ENCODE measurements at regions not wholly inside any gene's neighbourhood (a gene's known extent, or its start where the extent isn't known, plus 50 kb on each side); places are given as distances from the start of the nearest gene placed in this dataset.

GRCh38 chr9:89655990-89656657 is 51.3 kb downstream of the GADD45G start:
- H3K27ac ChIP-seq, result no peak overlapping the region
- no peaks in the 10 kb centered on the region for H3K9me3 ChIP-seq (ENCODE audit: low read depth, low read length)
- no peak overlapping the region for H3K9ac ChIP-seq (ENCODE audit: insufficient read length)
- H3K4me3 ChIP-seq, result no peak overlapping the region
- no peaks in the 10 kb centered on the region for H3K36me3 ChIP-seq (ENCODE audit: insufficient read depth, low read length)
- TF ChIP-seq FOXP2 (optimal IDR thresholded peaks at IDR 0.05; ENCODE audit: control extremely low read depth, extremely low read length, insufficient read depth) (no peak), EZH2 (IDR thresholded peaks at IDR 0.05) (no peak), POLR2AphosphoS5 (IDR thresholded peaks at IDR 0.05; ENCODE audit: borderline replicate concordance, low read depth, low read length) (no peak)
- DNase-seq (ENCODE audit: low read depth, low spot score), result no peak

- no peaks in the 10 kb centered on the region for H3K9me3 ChIP-seq (ENCODE audit: low read depth, low read length)
- H3K36me3 ChIP-seq (ENCODE audit: insufficient read depth, low read length), result no peaks in the 10 kb centered on the region
- no peak overlapping the region for H3K9ac ChIP-seq (ENCODE audit: insufficient read length)
- H3K4me3 ChIP-seq, result no peak overlapping the region
- no peak overlapping the region for H3K27ac ChIP-seq
- TF ChIP-seq FOXP2 (optimal IDR thresholded peaks at IDR 0.05; ENCODE audit: control extremely low read depth, extremely low read length, insufficient read depth) (no peak), EZH2 (IDR thresholded peaks at IDR 0.05) (no peak), POLR2AphosphoS5 (IDR thresholded peaks at IDR 0.05; ENCODE audit: borderline replicate concordance, low read depth, low read length) (no peak)
- DNase-seq (ENCODE audit: low read depth, low spot score), result no peak
These were observed 52.5 kb downstream of the GADD45G start for GRCh38 chr9:89657295-89657694.

- no peak for DNase-seq (ENCODE audit: low read depth, low spot score)
- H3K27ac ChIP-seq, result no peak overlapping the region
- H3K4me3 ChIP-seq, result no peak overlapping the region
- TF ChIP-seq FOXP2 (optimal IDR thresholded peaks at IDR 0.05; ENCODE audit: control extremely low read depth, extremely low read length, insufficient read depth) (no peak), EZH2 (IDR thresholded peaks at IDR 0.05) (no peak), POLR2AphosphoS5 (IDR thresholded peaks at IDR 0.05; ENCODE audit: borderline replicate concordance, low read depth, low read length) (no peak)
- no peaks in the 10 kb centered on the region for H3K9me3 ChIP-seq (ENCODE audit: low read depth, low read length)
- no peak overlapping the region for H3K9ac ChIP-seq (ENCODE audit: insufficient read length)
- H3K36me3 ChIP-seq (ENCODE audit: insufficient read depth, low read length), result no peaks in the 10 kb centered on the region
These were observed 53.0 kb downstream of the GADD45G start for GRCh38 chr9:89657765-89658164.

- DNase-seq (ENCODE audit: low read depth, low spot score), result no peak
- Histone ChIP-seq H3K4me3 (no peak overlapping the region), H3K36me3 (ENCODE audit: insufficient read depth, low read length) (no peaks in the 10 kb centered on the region), H3K9me3 (ENCODE audit: low read depth, low read length) (no peaks in the 10 kb centered on the region), H3K27ac (no peak overlapping the region), H3K9ac (ENCODE audit: insufficient read length) (no peak overlapping the region)
- TF ChIP-seq EZH2 (IDR thresholded peaks at IDR 0.05), result no peak
- TF ChIP-seq FOXP2 (optimal IDR thresholded peaks at IDR 0.05; ENCODE audit: control extremely low read depth, extremely low read length, insufficient read depth), result no peak
- no peak for TF ChIP-seq POLR2AphosphoS5 (IDR thresholded peaks at IDR 0.05; ENCODE audit: borderline replicate concordance, low read depth, low read length)
These were observed 53.6 kb downstream of the GADD45G start for GRCh38 chr9:89658401-89658800.

GRCh38 chr9:89658931-89659330 is 54.1 kb downstream of the GADD45G start:
- Histone ChIP-seq H3K9me3 (ENCODE audit: low read depth, low read length) (no peaks in the 10 kb centered on the region), H3K9ac (ENCODE audit: insufficient read length) (no peak overlapping the region), H3K27ac (no peak overlapping the region), H3K36me3 (ENCODE audit: insufficient read depth, low read length) (no peaks in the 10 kb centered on the region), H3K4me3 (no peak overlapping the region)
- DNase-seq (ENCODE audit: low read depth, low spot score), result no peak
- TF ChIP-seq POLR2AphosphoS5 (IDR thresholded peaks at IDR 0.05; ENCODE audit: borderline replicate concordance, low read depth, low read length), result no peak
- TF ChIP-seq EZH2 (IDR thresholded peaks at IDR 0.05), result no peak
- TF ChIP-seq FOXP2 (optimal IDR thresholded peaks at IDR 0.05; ENCODE audit: control extremely low read depth, extremely low read length, insufficient read depth), result no peak

GRCh38 chr9:89659473-89659872 is 54.7 kb downstream of the GADD45G start:
- no peak for TF ChIP-seq POLR2AphosphoS5 (IDR thresholded peaks at IDR 0.05; ENCODE audit: borderline replicate concordance, low read depth, low read length)
- TF ChIP-seq EZH2 (IDR thresholded peaks at IDR 0.05), result no peak
- TF ChIP-seq FOXP2 (optimal IDR thresholded peaks at IDR 0.05; ENCODE audit: control extremely low read depth, extremely low read length, insufficient read depth), result no peak
- Histone ChIP-seq H3K36me3 (ENCODE audit: insufficient read depth, low read length) (no peaks in the 10 kb centered on the region), H3K27ac (no peak overlapping the region), H3K9me3 (ENCODE audit: low read depth, low read length) (no peaks in the 10 kb centered on the region), H3K9ac (ENCODE audit: insufficient read length) (no peak overlapping the region), H3K4me3 (no peak overlapping the region)
- no peak for DNase-seq (ENCODE audit: low read depth, low spot score)

- no peak overlapping the region for H3K27ac ChIP-seq
- H3K9ac ChIP-seq (ENCODE audit: insufficient read length), result no peak overlapping the region
- H3K36me3 ChIP-seq (ENCODE audit: insufficient read depth, low read length), result no peaks in the 10 kb centered on the region
- H3K4me3 ChIP-seq, result no peak overlapping the region
- no peaks in the 10 kb centered on the region for H3K9me3 ChIP-seq (ENCODE audit: low read depth, low read length)
- TF ChIP-seq EZH2 (IDR thresholded peaks at IDR 0.05) (no peak), FOXP2 (optimal IDR thresholded peaks at IDR 0.05; ENCODE audit: control extremely low read depth, extremely low read length, insufficient read depth) (no peak), POLR2AphosphoS5 (IDR thresholded peaks at IDR 0.05; ENCODE audit: borderline replicate concordance, low read depth, low read length) (no peak)
- DNase-seq (ENCODE audit: low read depth, low spot score), result no peak
These were observed 55.3 kb downstream of the GADD45G start for GRCh38 chr9:89659891-89660685.

GRCh38 chr9:89661391-89661949 is 56.7 kb downstream of the GADD45G start:
- DNase-seq (ENCODE audit: low read depth, low spot score), result no peak
- TF ChIP-seq EZH2 (IDR thresholded peaks at IDR 0.05), result no peak
- H3K9ac ChIP-seq (ENCODE audit: insufficient read length), result no peak overlapping the region
- no peaks in the 10 kb centered on the region for H3K9me3 ChIP-seq (ENCODE audit: low read depth, low read length)
- no peaks in the 10 kb centered on the region for H3K36me3 ChIP-seq (ENCODE audit: insufficient read depth, low read length)
- peak overlapping the region; percentile 55 for H3K4me3 ChIP-seq
- no peak overlapping the region for H3K27ac ChIP-seq
